ENCODE measurements at regions not wholly inside any gene's neighbourhood (a gene's known extent, or its start where the extent isn't known, plus 50 kb on each side); places are given as distances from the start of the nearest gene placed in this dataset.

DNA sequence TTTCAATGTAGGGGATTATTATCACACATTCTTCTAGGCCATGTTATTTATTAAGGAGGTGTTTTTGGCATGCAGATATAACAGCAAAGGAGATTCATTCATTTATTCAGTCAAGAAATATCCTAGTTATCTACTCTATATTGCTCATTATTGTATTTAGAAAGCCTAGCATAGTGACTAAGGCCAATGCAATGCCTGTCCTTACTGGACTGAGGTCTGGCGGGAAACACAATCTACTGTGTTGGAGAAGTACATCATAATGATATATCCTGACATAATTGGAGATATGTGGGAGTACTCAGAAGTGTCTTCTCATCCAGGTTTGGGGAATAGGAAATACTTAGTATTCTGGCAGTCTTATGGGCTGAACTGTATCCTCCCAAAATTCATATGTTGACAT, 421.5 kb upstream of the USP24 start:
- Histone ChIP-seq H3T11ph (ENCODE audit: low read length) (no peak overlapping the region), H2BK5ac (ENCODE audit: insufficient read length, low read length) (no peak overlapping the region), H4K5ac (ENCODE audit: insufficient read length, low read depth, low read length) (no peak overlapping the region), H2BK120ac (ENCODE audit: low read depth, low read length, poor library complexity, severe bottlenecking) (no peak overlapping the region), H4K8ac (replicated peaks; ENCODE audit: insufficient read length, low read depth, low read length) (no peak overlapping the region), H3K9ac (ENCODE audit: extremely low read depth, insufficient read length, low read length) (no peak overlapping the region), H3K18ac (ENCODE audit: insufficient read length, low read depth, low read length) (no peak overlapping the region), H2AK5ac (ENCODE audit: insufficient read length, low read length) (no peak overlapping the region), H2BK15ac (ENCODE audit: low read depth, low read length) (no peak overlapping the region), H3K23ac (ENCODE audit: insufficient read length, low read depth, low read length) (no peak overlapping the region), H3K27me3 (ENCODE audit: insufficient read depth, low read length) (no peaks in the 10 kb centered on the region), H3K9me3 (ENCODE audit: control insufficient read depth, low read depth, low read length) (no peaks in the 10 kb centered on the region), H3K4me1 (ENCODE audit: insufficient read depth, low read length) (0 out of 2 replicates have a peak, but pooled peaks cover 5% of the 10 kb centered on the region), H3K14ac (ENCODE audit: insufficient read depth, low read length) (no peak overlapping the region), H4K20me1 (ENCODE audit: control insufficient read depth, insufficient read depth, insufficient read length) (no peaks in the 10 kb centered on the region), H4K91ac (ENCODE audit: insufficient read length, low read depth, low read length) (no peak overlapping the region), H3K4me2 (ENCODE audit: insufficient read depth, insufficient read length, low read length) (no peak overlapping the region), H3K79me2 (ENCODE audit: insufficient read depth, low read length) (no peaks in the 10 kb centered on the region), H2AFZ (ENCODE audit: low read length) (no peak overlapping the region), H3K23me2 (ENCODE audit: insufficient read length, low read depth, low read length, poor library complexity, severe bottlenecking) (no peaks in the 10 kb centered on the region), H3K4ac (ENCODE audit: low read depth, low read length) (no peak overlapping the region), H3K27ac (ENCODE audit: insufficient read length, low read depth, low read length) (no peak overlapping the region), H3K56ac (ENCODE audit: insufficient read length, low read depth, low read length) (no peak overlapping the region), H2BK20ac (ENCODE audit: low read depth, low read length, poor library complexity, severe bottlenecking) (no peak overlapping the region), H2BK12ac (ENCODE audit: insufficient read length, low read depth, low read length) (no peak overlapping the region), H3K79me1 (ENCODE audit: insufficient read depth, low read depth, low read length, poor library complexity, severe bottlenecking) (no peaks in the 10 kb centered on the region)
- no CpG with 5 or more reads among the region's 1 CpG for WGBS (ENCODE audit: extremely low coverage, insufficient read length, low lambda C conversion rate)
- H3K4me3 Mint-ChIP-seq = no peak overlapping the region
- TF ChIP-seq, protein P1, sequence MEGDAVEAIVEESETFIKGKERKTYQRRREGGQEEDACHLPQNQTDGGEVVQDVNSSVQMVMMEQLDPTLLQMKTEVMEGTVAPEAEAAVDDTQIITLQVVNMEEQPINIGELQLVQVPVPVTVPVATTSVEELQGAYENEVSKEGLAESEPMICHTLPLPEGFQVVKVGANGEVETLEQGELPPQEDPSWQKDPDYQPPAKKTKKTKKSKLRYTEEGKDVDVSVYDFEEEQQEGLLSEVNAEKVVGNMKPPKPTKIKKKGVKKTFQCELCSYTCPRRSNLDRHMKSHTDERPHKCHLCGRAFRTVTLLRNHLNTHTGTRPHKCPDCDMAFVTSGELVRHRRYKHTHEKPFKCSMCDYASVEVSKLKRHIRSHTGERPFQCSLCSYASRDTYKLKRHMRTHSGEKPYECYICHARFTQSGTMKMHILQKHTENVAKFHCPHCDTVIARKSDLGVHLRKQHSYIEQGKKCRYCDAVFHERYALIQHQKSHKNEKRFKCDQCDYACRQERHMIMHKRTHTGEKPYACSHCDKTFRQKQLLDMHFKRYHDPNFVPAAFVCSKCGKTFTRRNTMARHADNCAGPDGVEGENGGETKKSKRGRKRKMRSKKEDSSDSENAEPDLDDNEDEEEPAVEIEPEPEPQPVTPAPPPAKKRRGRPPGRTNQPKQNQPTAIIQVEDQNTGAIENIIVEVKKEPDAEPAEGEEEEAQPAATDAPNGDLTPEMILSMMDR (conservative IDR thresholded peaks at IDR 0.05) = no peak
- no peaks in the 10 kb centered on the region for H3K27me3 Mint-ChIP-seq (ENCODE audit: low read depth)
- no peaks in the 10 kb centered on the region for H3K36me3 Mint-ChIP-seq (ENCODE audit: insufficient read depth in 1 of 3, low read depth in 3 of 3)
- H3K9me3 Mint-ChIP-seq = no peaks in the 10 kb centered on the region
- peaks cover 0 to 14% of the 10 kb centered on the region in 2 experiments; a peak in 2 of 4 replicates for H3K4me1 Mint-ChIP-seq
- DNase-seq = no peak
- no peak overlapping the region for H3K27ac Mint-ChIP-seq

Data from H9 (cell line).